Endothelial cell of umbilical vein (primary cell): ENCODE measurements at regions not wholly inside any gene's neighbourhood (a gene's known extent, or its start where the extent isn't known, plus 50 kb on each side); places are given as distances from the start of the nearest gene placed in this dataset.

Experiments used
- BruUV-seq: library from RNA; stranded (reverse); fragments of 400-500 nt; replicated peaks from 2 replicates; lab custom pipeline; 2021; lab: Mats Ljungman, UMichigan
- CTCF ChIA-PET: fragments of 300-600, 350-600 bp; sonication (Branson Sonifier 250); formaldehyde crosslinking; loops from one replicate; lab custom pipeline; 2021; ENCODE audit warnings: antibody characterized with exemption, inconsistent platforms; lab: Charles Lee
- POLR2A ChIA-PET: fragments of 300-600, 350-600 bp; sonication (Branson Sonifier 250); formaldehyde crosslinking; loops from one replicate; lab custom pipeline; 2021; ENCODE audit warnings: antibody characterized with exemption, inconsistent platforms; lab: Charles Lee
- DNase-seq: peaks from one replicate; pipeline ENCODE4 v3.0.0-alpha.2; 2011; ENCODE audit warnings: low read depth, low spot score
- FAIRE-seq: peaks from 2 replicates; lab custom pipeline; 2011; peaks lifted over from hg19 to GRCh38; lab: Jason Lieb, UNC
- H2AFZ ChIP-seq: 2 replicates; pipeline ENCODE4 v1.6.0; 2012; ENCODE audit warnings: low read depth, low read length, control low read depth, inconsistent platforms
- H3K27ac ChIP-seq: 2 replicates; pipeline ENCODE4 v1.5.1; 2011; ENCODE audit warnings: low read depth, mild to moderate bottlenecking, control low read depth, low read length, moderate library complexity; ENCODE audit not compliant: insufficient read depth
- H3K27me3 ChIP-seq, 2 experiments: 2 replicates each; pipeline versions ENCODE4 v1.6.0 to v1.6.1; 2011; ENCODE audit warnings: low read length in 2 of 2, mixed read lengths in 1 of 2; ENCODE audit not compliant: control insufficient read depth in 2 of 2, insufficient read depth in 2 of 2
- H3K36me3 ChIP-seq, 2 experiments: 2 replicates in 1 of 2; 3 replicates in 1 of 2; pipeline ENCODE4 v1.5.1; 2011; ENCODE audit warnings: low read length in 2 of 2, mild to moderate bottlenecking in 1 of 2, moderate library complexity in 1 of 2; ENCODE audit not compliant: control insufficient read depth in 2 of 2, insufficient read depth in 2 of 2; ENCODE audit errors: extremely low read depth in 1 of 2
- H3K4me1 ChIP-seq: 3 replicates; pipeline ENCODE4 v1.5.1; 2011; ENCODE audit warnings: mild to moderate bottlenecking, low read length; ENCODE audit not compliant: control insufficient read depth, insufficient read depth; ENCODE audit errors: extremely low read depth
- H3K4me2 ChIP-seq: 2 replicates; pipeline ENCODE4 v1.6.1; 2011; ENCODE audit warnings: low read length, control low read depth, mixed read lengths; ENCODE audit not compliant: insufficient read depth
- H3K4me3 ChIP-seq, 3 experiments: fragments of 200-600 bp in 1 of 3; sonication (generic), shearing (Covaris generic) in 1 of 3; replicated peaks in 1 of 3; 2 replicates each; pipeline ENCODE4 v1.5.1; 2011 to 2016; ENCODE audit warnings: control low read depth in 3 of 3, low read length in 3 of 3, mild to moderate bottlenecking in 2 of 3, inconsistent platforms in 1 of 3, low read depth in 1 of 3, moderate library complexity in 1 of 3; ENCODE audit not compliant: insufficient read depth in 1 of 3
- H3K79me2 ChIP-seq: 2 replicates; pipeline ENCODE4 v1.6.0; 2012; ENCODE audit warnings: low read length, inconsistent platforms; ENCODE audit not compliant: control insufficient read depth, insufficient read depth
- H3K9ac ChIP-seq: replicated peaks from 2 replicates; pipeline ENCODE3; 2011; ENCODE audit warnings: low read length, control low read depth; ENCODE audit not compliant: insufficient read depth; ENCODE audit errors: extremely low read depth
- H3K9me1 ChIP-seq: replicated peaks from 3 replicates; pipeline ENCODE4 v1.6.0; 2011; ENCODE audit warnings: mild to moderate bottlenecking, low read length; ENCODE audit not compliant: control insufficient read depth, insufficient read depth; ENCODE audit errors: extremely low read depth
- H3K9me3 ChIP-seq: replicated peaks from 2 replicates; pipeline ENCODE4 v1.5.1; 2012; ENCODE audit warnings: low read length, inconsistent platforms; ENCODE audit not compliant: control insufficient read depth, insufficient read depth
- H4K20me1 ChIP-seq: replicated peaks from 2 replicates; pipeline ENCODE3; 2011; ENCODE audit warnings: mild to moderate bottlenecking, low read length; ENCODE audit not compliant: control insufficient read depth, insufficient read depth; ENCODE audit errors: extremely low read depth
- EZH2 ChIP-seq: IDR thresholded peaks from 2 replicates; pipeline ENCODE4 v1.6.1; 2012; ENCODE audit warnings: borderline replicate concordance, low read depth, mild to moderate bottlenecking, moderate library complexity, low read length, inconsistent platforms; ENCODE audit not compliant: severe bottlenecking
- FOS ChIP-seq: IDR thresholded peaks from 2 replicates; pipeline ENCODE4 v1.6.1; 2011; ENCODE audit warnings: mild to moderate bottlenecking, low read length, moderate library complexity, borderline replicate concordance; ENCODE audit not compliant: insufficient read depth
- GATA2 ChIP-seq: IDR thresholded peaks from 2 replicates; pipeline ENCODE4 v1.7.0; 2011; ENCODE audit warnings: low read depth, mild to moderate bottlenecking, moderate library complexity, mixed read lengths, low read length; ENCODE audit not compliant: insufficient read length, insufficient read depth
- JUN ChIP-seq: IDR thresholded peaks from 2 replicates; pipeline ENCODE4 v1.6.1; 2011; ENCODE audit warnings: borderline replicate concordance, low read depth; ENCODE audit not compliant: insufficient read length, insufficient read depth
- MYC ChIP-seq: IDR thresholded peaks from one replicate; pipeline ENCODE4 v1.6.1; 2011; ENCODE audit warnings: mild to moderate bottlenecking, low read depth, low read length
- POLR2A ChIP-seq: IDR thresholded peaks from 2 replicates; pipeline ENCODE4 v1.6.1; 2012; ENCODE audit warnings: low read depth, mild to moderate bottlenecking, control low read depth, low read length
- POLR2AphosphoS5 ChIP-seq: IDR thresholded peaks from 2 replicates; pipeline ENCODE4 v1.6.1; 2012; ENCODE audit warnings: low read depth, mild to moderate bottlenecking, control low read depth, low read length, moderate library complexity; ENCODE audit not compliant: insufficient read depth
- dilution Hi-C: fragments of 300-500 bp; cut with MboI; formaldehyde crosslinking; loops from one replicate; pipeline ENCODE4 v1.15.0; 2019; ENCODE audit warnings: low sequenced_read_pairs; ENCODE audit not compliant: extremely low pct_ligation_motif_present
- intact Hi-C: fragments of 100-400 bp; cut with micrococcal nuclease; formaldehyde crosslinking; loops from one replicate; pipeline ENCODE4 v1.10.0; 2022
- TF ChIP-seq, protein P1 (sequence below), 2 donors: IDR thresholded peaks; 1 replicate in 1 of 2; 2 replicates in 1 of 2; pipeline ENCODE4 v1.5.1; 2011; ENCODE audit warnings: low read length in 2 of 2, mild to moderate bottlenecking in 2 of 2, moderate library complexity in 2 of 2, control low read depth in 1 of 2, inconsistent platforms in 1 of 2, low read depth in 1 of 2; ENCODE audit not compliant: insufficient read depth in 1 of 2; ENCODE audit errors: extremely low read depth in 1 of 2
- TF ChIP-seq, protein P2 (sequence below): IDR thresholded peaks from 2 replicates; pipeline ENCODE4 v1.6.1; 2011; ENCODE audit not compliant: insufficient read depth, insufficient read length

DNA sequence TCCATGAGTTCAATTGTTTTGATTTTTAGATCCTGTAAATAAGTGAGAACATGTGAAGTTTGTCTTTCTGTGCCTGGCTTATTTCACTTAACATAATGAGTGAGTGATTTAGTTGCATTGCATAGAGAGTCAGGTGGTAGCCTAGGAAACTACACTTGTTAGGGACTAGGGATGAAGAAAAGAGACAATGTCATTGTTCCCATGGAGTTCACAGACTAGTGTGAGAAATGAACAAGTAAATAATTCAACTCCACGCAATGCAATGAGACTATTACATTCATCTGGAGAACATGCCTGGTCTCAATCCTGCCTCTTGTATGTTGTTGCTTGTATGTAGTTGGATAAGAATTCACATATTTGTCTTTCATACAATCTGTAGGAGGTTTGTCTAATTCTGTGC is 76.3 kb upstream of the B3GAT2 start:
- intact Hi-C loops = no loop called here
- H3K79me2 ChIP-seq = no peaks in the 10 kb centered on the region
- no peak overlapping the region for H3K4me3 ChIP-seq
- H2AFZ ChIP-seq = no peak overlapping the region
- no peak overlapping the region for H3K9ac ChIP-seq
- H3K4me2 ChIP-seq = no peak overlapping the region
- no peak for FAIRE-seq
- dilution Hi-C loops = no loop called here
- ChIA-PET CTCF (no interaction called here), POLR2A (no interaction called here)
- H3K27me3 ChIP-seq = no peaks in the 10 kb centered on the region
- H3K9me3 ChIP-seq = no peaks in the 10 kb centered on the region
- H3K36me3 ChIP-seq = no peaks in the 10 kb centered on the region
- no TSS peak for BruUV-seq
- no peak overlapping the region for H3K27ac ChIP-seq
- no peak for TF ChIP-seq POLR2AphosphoS5
- TF ChIP-seq EZH2 = no peak
- TF ChIP-seq, protein P1, sequence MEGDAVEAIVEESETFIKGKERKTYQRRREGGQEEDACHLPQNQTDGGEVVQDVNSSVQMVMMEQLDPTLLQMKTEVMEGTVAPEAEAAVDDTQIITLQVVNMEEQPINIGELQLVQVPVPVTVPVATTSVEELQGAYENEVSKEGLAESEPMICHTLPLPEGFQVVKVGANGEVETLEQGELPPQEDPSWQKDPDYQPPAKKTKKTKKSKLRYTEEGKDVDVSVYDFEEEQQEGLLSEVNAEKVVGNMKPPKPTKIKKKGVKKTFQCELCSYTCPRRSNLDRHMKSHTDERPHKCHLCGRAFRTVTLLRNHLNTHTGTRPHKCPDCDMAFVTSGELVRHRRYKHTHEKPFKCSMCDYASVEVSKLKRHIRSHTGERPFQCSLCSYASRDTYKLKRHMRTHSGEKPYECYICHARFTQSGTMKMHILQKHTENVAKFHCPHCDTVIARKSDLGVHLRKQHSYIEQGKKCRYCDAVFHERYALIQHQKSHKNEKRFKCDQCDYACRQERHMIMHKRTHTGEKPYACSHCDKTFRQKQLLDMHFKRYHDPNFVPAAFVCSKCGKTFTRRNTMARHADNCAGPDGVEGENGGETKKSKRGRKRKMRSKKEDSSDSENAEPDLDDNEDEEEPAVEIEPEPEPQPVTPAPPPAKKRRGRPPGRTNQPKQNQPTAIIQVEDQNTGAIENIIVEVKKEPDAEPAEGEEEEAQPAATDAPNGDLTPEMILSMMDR (IDR thresholded peaks at IDR 0.05; ENCODE audit: extremely low read depth in 1 of 2, insufficient read depth in 1 of 2, low read depth in 1 of 2, low read length in 2 of 2) = no peak
- TF ChIP-seq, protein P2, sequence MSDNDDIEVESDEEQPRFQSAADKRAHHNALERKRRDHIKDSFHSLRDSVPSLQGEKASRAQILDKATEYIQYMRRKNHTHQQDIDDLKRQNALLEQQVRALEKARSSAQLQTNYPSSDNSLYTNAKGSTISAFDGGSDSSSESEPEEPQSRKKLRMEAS = no peak
- no peak for TF ChIP-seq POLR2A
- TF ChIP-seq GATA2 = no peak
- no peak for TF ChIP-seq MYC
- no peak for TF ChIP-seq JUN
- TF ChIP-seq FOS = no peak
- no peaks in the 10 kb centered on the region for H3K9me1 ChIP-seq
- no peaks in the 10 kb centered on the region for H3K4me1 ChIP-seq
- no peak for DNase-seq
- no peaks in the 10 kb centered on the region for H4K20me1 ChIP-seq
